NCI-H1048 (cell line): ENCODE measurements at regions not wholly inside any gene's neighbourhood (a gene's known extent, or its start where the extent isn't known, plus 50 kb on each side); places are given as distances from the start of the nearest gene placed in this dataset.
A peak's percentile ranks its signal among the peaks of the same experiment; 100 is the strongest.

ENCODE experiments used
- DNase-seq: peaks from one replicate; lab custom pipeline; 2025; lab: John Stamatoyannopoulos, UW

DNA sequence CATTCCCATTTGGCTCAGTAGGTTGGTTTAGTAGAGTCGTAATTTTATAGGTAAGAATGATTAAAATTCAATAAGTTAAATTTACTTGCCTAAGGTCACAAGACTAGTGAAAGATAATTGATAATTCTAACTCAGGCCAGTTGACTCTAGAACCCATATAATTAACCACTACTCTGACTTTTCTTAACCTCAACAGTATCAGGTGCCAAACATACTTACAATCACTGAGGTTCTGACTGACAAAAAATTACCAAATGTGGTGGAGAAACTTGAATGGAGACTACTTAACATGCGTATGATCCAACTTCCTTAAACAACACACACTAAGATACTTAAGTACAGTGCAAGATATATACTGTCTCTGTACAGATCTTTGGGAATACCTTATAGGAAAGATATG, 667.3 kb upstream of the SORCS1 start:
- no peak for DNase-seq

DNA sequence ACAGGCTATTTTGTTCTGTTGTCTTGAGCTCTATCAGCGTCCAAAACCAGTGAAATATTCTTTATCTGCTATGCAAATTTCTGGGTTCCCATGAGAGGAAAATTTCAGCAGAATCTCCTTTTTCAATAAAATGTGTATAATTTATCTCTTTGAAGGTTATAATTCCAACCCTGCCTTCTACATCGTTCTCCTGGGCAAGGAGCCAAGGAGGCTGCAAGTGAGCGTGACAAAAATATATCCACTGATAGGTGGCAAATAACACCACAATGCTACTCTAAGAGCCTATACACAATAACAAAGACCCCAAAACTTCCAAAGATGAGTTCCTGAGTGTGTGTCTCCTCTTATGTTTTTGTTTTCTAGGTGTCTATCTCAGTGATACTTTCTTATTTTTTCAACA, 664.7 kb upstream of the SORCS1 start:
- DNase-seq: no peak

DNA sequence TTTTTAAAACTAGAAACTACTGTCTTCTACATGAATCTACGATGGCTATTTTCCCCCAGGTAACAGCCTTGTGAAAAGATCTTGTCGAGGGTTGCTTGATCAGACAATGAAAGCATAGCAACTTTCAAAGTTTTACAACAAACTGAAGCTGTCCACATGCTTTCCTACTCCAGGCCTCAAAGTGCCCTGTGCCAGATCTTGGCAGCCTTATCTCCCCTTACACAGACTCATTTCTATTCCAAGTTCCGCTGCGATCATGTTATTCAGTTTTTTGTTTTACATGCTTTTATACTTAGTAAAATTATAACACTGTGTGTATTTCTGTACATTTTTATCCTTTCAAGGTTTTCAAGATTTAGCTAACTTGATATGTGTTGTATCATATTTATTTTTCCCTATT, 661.7 kb upstream of the SORCS1 start:
- no peak for DNase-seq

DNA sequence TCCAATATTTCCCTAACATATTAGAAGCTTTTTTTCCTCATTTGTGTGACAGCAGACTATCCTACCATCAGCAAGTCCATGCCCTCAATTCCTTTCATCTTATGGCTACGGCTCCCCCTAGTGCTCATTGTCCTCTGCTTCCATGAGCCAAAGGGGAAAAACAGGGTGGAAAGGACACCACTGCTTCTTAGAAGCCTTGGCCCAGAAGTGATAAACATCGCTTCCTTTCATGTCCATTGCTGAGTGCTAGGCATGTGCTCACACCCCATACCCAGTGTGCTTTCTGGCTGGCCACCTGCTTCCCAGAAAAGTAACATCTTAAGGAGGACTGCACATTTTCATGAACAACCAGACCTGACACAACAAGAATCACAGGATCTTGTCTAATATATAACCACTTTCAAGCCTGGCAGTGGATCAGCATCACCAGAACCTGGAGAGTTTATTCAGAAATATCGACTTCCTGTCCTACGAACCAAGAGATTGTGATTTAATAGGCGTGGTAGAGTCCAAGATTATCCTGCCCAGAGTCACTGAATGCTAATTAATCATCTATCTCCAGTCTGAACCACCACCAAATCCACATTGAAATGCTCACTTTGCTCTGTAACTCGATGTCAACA, 650.5 kb upstream of the SORCS1 start:
- peak; percentile 7 for DNase-seq

DNA sequence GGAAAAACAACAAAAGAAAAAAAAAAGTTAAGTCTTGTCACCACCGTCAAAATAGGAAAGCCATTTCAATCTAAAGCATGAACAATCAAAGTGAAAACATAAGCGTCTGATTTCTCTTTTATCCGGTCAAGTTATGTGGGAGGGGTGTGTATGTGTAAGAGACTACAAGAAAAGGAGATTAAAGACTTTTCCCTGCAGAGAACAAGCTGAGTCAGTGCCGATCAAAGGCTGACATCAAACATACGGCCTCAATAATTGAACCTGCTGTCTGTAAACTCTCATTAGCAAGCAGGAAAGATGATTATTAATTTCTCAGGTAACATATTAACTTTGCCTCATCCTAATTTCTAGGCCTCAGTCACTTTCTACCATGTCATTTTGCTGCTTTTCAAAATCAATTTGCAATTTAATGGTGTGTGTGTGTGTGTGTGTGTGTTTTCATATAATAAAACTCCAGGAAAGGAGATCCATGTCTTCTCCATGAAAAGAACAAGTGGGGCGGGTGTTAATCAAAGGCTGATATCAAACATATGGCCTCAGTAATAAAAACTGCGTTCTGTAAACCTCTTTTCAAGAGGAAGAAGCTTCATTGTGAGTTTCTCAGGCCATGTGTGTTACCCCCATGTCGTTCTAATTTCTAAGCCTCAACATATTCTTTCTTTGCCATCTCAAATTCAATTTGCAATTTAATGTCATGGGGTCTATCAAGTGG, 649.1 kb upstream of the SORCS1 start:
- DNase-seq: no peak

DNA sequence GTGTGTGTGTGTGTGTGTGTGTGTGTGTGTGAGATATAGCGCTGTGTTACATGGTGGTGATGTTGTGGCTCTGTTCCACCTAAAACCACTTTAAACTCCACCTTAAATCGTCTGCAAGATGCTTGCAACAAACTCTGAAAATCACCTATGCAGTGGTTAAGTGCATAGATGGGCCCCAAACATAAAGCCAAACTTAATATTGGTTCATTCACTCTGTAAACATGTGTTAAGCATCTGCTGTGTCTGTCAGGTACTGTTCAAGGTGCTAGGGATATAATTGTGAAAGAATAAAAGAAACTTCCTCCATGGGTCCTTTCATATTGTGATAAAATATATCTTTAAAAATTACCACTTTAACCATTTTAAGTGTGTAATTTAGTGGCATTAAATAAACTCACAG, 645.4 kb upstream of the SORCS1 start:
- DNase-seq: no peak

DNA sequence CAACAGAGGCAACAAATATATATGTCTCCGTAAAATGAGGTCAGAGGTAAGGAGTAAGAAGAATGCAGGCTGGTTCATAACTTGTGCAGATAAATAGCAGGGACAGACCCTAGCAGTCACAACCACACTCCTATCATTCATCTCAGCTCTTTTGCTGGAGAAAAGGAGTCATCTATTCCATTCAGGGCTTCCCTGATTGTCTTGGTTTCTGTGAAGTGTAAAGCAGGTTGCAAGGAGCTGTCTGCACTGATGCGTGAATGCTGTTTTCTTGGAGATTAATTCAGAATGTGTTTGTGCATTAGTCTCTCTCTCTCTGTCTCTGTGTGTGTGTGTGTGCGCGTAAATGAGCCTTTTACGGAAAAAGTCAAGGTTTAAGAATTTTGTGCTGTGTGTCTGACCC, 643.3 kb upstream of the SORCS1 start:
- DNase-seq: no peak

DNA sequence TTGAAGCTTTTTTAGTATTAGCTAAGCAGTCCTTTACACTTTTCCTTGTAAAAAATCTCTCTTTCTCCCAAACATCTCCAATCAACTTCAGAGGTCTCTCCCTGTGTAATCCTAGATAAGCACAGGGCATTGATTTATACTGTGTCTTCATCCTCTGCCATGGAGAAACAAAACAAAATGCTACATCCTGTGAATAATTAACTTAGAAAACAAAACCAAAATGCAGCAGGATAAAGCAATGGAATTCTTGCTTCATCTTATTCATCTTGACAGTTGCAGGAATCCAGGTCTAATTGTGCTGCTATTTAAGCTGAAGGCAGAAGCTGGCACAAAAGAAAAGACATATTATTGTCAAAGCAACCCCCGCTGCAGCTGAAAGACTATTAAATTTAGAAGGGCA, 641.5 kb upstream of the SORCS1 start:
- DNase-seq: no peak

DNA sequence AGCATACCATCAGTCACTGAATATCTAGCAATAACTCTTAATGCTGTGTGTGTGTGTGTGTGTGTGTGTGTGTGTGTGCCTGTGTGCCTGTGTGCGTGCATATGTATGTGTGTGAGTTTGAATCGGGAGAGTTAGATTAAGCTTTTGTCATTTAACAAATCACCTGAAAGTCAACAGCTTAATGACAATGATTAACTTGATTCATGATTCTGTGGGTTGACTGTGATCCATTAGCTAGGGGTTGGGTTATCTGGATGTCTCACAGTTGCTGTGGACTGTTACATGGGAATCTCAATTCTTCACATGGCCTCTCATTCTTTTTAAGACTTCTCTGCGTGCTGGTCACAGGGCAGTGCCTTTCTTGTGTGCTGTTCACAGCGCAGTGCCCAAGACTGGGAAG, 639.0 kb upstream of the SORCS1 start:
- no peak for DNase-seq

DNA sequence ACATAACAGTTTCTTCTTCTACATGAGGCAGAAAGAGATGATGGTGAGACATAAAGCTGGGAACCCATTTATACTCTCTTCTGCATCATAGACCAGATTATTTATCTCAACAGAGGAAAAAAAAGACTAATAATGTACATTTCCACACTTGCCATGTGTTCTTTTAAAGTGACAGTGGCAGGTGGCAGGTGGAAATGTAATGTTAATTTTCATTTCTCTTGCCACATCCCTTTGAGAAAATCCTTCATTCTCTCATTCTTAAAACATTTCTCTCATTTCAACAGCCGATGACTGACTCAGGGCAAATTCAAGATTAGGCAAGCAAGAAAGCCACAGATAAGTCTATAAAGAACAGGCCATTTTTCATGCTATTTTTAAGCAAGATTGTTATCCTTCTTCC, 635.6 kb upstream of the SORCS1 start:
- DNase-seq: no peak

DNA sequence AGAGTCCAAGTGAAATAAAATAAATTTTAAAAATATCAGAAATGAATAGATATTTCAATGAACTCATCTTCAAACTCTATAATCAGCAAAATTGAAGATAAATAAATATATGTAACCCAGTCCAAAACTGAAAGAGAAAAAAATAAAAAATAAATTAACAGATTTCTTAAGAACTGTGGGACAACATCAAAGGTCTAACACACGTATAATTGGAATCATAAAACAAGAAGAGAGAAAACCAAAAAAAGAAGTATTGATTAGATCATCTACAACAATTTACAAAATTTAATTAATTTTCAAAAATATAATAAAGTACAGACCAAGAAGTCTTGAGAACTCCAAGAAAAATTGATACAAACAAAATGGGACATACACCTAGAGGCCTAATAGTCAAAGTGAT, 625.8 kb upstream of the SORCS1 start:
- no peak for DNase-seq

DNA sequence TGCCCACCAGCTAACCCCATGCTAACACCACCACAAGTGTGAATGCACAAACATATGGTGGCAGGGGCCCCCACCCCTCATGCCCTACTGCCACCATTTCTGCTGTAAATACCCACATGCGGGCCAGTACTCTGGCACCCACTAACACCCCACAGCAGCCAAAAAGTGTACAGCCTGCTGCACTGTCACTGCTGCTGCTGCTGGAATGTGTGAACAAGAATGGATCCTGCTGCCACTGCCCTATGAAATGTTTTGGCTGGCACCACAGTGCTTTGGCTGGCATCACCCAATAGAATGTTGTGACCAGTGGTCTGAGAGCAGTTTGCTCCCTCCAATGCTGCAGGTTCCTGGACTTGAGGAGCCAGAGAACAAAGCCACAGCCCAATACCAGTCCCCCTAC, 606.6 kb upstream of the SORCS1 start:
- no peak for DNase-seq

DNA sequence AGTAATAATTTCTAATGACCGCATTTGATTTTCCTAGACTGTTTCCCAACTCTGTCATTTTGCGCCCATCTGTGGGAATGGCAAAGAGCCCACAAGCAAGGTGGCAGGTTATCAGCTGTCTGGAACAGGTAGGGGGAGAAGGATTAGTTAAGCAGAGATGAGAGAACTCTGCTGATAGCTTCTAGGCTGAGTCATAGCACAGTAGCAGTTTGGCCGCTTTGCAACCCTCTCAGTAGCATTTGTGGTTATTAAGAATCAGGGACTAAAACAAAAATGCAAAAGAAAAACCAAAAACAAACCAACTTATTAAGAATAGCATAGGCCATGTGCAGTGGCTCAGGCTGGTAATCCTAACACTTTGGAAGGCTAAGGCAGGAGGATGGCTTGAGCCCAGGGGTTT, 602.7 kb upstream of the SORCS1 start:
- DNase-seq: no peak

DNA sequence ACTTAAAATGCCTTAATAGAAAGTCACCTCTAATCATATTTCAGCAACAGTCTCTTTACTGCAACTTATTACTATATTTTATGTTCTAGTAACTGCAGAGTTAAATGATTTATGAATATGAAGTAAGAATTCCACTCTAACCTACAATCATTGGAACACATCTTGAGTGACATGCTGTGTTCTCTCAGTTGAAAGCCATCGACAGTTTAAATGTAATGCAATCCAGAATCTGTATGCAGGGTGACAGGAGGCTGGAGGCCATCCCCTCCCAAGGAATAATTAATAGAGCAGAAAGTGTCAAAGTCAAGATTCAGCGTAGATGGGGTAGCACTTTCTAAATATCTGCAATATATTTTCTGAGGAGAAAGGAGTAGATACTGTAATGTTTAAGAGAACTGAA, 590.3 kb upstream of the SORCS1 start:
- no peak for DNase-seq

DNA sequence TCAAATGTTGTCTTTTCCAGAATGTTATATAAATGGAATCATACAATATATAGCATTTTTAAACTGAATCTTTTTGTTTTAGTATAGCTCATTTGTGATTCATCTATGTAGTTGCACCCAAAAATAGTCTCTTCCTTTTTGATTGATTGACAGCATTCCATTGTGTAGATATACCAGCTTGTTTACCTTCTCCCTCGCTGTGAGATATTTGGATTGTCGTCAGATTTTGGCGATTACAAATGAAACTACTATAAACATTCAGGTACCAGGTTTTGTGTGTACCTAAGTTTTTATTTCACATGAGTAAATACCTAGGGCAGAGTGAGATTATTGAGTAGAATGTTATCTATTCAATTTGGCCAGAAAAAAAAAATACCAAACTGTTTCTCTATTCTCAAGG, 584.7 kb upstream of the SORCS1 start:
- DNase-seq: no peak

DNA sequence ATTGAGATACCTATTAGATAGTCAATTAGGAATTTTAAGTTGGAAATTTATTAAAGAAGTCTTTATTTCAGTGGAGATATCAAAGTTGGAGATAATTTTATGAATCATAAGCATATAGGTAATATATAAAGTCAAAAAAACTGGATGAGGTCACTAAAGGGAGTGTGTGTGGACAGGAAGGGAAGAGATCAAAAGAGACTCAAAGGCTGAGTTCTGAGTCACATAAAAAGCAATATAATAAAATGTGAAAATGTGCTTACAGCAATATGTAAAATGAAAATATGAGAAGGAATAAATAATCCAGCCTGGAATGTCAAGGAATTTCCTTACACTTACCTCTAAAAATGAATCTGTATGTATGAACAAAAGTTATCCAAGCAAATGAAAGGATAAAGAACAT, 583.3 kb upstream of the SORCS1 start:
- DNase-seq: no peak

DNA sequence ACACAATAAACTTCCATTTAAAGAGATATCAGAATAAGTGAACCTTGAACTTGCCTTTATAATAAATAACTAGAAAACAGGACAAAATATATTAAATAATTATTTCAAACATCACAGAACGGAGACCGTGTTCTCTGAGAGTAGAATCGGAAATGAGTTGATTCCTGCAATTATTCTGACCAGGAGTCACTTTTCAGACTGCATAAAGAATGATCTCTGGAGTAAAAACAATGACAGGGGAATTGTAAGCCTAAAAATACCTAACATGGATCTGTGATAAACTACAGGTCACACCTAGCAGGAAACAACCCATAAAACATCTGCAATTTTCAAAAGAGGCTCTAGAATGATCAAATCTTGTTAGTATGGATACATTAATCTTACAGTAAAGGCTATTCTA, 577.5 kb upstream of the SORCS1 start:
- no peak for DNase-seq

DNA sequence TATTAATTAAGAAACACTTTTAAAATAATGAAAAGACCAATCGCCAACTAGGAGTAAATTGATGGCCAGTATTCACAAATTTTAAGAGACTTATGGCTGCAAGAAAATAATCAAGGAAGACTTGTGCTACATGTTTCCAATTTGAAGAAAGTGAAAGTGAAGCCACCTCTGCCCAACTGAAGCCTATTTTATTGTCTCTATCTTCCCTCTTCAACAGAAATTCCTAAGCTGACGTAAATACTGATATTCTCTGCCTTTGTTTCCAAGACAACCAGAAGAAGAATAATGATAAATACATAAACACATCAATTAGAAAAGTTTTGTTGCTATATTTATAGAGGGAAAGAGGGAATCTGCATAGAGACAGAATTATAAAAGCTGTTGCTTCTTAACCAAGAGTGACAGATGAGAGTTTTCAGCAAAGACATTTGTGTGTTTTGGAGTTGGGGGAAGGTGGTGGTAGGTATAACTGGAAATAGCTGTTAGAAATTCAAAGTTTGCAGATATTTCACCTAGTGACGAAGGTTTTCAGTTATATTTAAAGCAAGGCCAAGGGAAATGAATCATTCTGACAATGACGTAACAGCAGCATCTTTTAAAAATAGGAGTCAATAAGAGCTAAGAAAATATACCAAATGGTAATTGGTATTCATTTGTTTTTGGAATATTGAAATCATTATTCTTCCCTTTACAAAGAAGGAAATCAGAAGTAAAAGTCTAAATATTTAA, 576.6 kb upstream of the SORCS1 start:
- DNase-seq: no peak

DNA sequence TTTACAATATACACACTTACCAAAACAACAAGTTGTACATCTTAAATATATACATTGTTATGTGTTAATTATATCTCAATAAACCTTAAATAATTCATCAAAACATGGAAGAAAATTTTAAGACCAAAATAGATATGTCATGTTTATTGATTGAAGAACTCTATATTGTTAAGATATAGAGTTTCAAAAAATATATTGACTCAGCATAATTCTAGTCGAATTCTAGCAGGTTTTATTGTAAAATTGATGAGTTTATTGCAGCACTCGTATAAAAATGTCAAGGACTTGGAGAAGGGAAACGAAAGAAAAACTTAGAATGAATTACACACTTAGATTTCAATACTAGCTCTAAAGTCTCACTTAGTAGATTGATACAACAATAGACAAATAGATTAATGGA, 575.4 kb upstream of the SORCS1 start:
- no peak for DNase-seq

DNA sequence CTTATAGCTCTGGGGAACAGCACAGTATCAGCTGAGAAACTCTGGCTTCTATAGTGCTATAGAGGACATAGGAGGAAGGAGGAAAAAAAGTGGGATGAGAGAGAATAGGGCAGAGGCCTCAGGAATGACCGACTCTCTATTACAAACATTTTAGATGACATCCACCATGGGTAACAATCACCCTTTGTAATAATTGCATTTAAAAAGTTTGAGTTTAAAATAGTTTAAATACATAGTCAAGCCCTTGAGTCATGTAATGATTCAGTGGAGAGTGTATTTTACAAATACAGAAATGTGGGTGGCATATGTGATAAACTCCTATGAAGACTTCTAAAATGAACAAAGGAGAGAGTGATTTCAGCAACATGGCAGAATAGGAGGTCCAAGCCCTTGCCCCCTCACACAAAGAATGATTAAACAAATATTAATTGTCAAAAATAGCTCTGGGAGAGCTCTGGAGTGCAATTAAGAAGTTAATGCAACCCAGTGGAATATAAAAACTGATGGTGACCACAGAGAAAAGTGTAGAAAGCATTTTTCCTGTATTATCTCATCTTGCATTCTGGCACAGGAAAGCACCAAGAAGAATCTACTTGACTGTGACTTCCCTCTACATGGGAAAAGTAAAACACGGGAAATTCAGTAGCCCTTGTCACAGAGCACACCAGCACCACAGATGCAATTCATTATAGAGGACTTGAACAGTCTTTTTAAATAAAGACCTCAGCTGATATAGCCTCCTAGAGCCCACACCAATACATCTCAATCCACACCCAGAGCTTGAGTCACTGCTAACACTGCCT, 569.0 kb upstream of the SORCS1 start:
- no peak for DNase-seq

DNA sequence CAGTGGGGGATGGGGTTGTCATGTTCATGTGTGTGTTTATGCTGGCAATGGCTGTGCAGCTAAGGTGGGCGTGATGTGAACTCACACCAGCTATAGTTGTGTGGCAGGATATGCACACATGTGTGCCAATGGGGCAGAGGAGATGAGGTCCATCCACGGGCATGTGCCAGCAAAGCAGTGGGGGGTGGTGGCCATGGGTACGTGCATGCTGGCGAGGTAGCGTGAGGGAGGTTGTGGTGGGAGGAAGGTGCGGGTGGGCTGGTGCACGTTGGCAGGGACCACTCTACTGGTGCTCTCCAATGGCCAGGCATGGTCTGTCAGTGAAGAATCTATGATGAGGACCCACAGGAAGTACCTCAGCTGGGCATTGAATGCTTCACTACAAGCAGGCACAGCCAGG, 567.5 kb upstream of the SORCS1 start:
- DNase-seq: no peak

DNA sequence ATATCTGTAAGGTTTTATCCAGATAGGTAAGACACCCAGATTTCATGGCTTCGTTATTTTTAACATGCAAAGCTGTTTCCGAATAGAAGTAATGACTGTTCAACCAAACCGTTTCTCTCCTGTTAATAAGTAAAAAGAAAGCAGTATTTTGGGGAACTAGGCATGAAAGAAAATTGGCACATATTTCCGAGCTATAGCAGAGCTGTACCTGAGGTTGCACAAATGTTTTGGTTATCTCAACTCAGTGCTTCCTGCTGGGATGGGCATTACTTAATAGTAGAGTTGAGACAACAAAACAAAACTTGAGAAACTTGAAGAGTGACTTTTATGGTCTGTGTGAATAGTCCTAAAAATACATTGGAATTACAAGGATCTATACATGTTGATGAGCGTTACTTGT, 564.3 kb upstream of the SORCS1 start:
- no peak for DNase-seq
